Keratinocyte (primary cell): ENCODE measurements at regions not wholly inside any gene's neighbourhood (a gene's known extent, or its start where the extent isn't known, plus 50 kb on each side); places are given as distances from the start of the nearest gene placed in this dataset.

Experiments used
- CTCF ChIP-seq, 3 experiments: IDR thresholded peaks in 1 of 3; conservative IDR thresholded peaks in 1 of 3; optimal IDR thresholded peaks in 1 of 3; 2 replicates in 2 of 3; 3 replicates in 1 of 3; pipeline versions ENCODE3 to v1.5.1; 2011; ENCODE audit warnings: low read length in 3 of 3, mild to moderate bottlenecking in 3 of 3, moderate library complexity in 2 of 3, control low read depth in 1 of 3, inconsistent platforms in 1 of 3; ENCODE audit not compliant: insufficient read depth in 2 of 3; ENCODE audit errors: extremely low read depth in 1 of 3
- EZH2 ChIP-seq: IDR thresholded peaks from one replicate; pipeline ENCODE4 v1.6.1; 2012; ENCODE audit warnings: inconsistent platforms, mild to moderate bottlenecking, low read length, moderate library complexity

GRCh38 chr7:25940086-25940906, 211.7 kb upstream of the NFE2L3 start:
- TF ChIP-seq CTCF (optimal IDR thresholded peaks at IDR 0.05 in 1 of 3, IDR thresholded peaks at IDR 0.05 in 1 of 3, conservative IDR thresholded peaks at IDR 0.05 in 1 of 3; ENCODE audit: extremely low read depth in 1 of 3, insufficient read depth in 2 of 3, low read length in 3 of 3): no peak
- no peak for TF ChIP-seq EZH2
